Non-pigmented ciliary epithelial cell (primary cell): ENCODE measurements at regions not wholly inside any gene's neighbourhood (a gene's known extent, or its start where the extent isn't known, plus 50 kb on each side); places are given as distances from the start of the nearest gene placed in this dataset.
A peak's percentile ranks its signal among the peaks of the same experiment; 100 is the strongest.
"Not testable (repeated sequence)": the region's sequence is repeated elsewhere in the genome, so short reads cannot be mapped to it uniquely, and the experiment has no call there.

Experiments
- DNase-seq: peaks from one replicate; pipeline ENCODE4 v3.0.0-alpha.2; 2010; ENCODE audit warnings: low read depth

DNA sequence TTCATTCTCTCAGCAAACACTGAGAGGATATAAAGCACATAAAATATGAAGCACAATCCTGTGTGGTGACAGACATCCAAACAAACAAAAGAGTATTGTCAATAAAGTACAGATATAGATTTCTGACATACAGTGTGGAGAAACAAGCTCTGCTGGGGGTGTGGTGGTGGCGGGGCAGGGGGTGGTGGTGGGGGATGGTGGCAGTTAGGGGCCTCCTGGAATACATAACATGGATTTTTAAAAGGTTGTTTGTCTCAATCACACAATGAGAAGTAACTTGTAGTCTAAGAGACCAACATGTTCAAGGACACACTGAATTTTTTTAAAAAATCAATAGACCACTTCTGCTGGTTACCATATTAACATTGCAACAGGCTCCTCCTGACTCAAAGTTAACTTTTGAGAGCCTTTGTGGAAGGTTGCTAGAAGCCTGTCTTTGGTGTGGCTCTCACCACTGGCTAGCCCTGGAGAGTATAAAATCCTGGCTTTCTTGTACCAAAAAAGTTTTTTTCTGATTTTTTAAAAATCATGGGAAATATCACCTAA lies 1197.4 kb downstream of the SUCLG1 start:
- no peak for DNase-seq

GRCh38 chr2:83253848-83254247 lies 1205.2 kb downstream of the SUCLG1 start:
- no peak for DNase-seq

DNA sequence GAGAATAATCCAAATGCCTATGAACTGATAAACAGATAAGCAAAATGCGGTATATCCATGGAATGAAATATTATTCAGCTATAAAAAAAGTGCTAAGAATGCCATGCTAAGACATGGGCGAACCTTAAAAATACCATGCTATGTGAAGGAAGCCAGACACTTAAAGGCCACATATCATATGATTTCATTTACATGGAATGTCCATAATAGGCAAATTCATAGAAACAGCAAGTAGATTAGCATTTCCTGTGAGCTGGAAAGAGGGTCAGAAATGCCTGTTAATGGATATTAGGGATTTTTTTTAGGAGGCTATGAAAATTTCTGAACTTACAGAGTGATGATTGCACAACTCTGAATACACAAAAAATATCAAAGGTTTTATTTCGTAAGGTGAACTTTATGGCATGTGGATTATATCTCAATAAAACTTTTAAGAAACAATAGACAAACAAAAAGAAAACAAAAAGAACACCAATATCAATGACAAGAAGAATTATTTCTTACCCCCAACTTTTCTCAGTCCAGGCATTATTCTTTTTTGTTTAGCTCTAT lies 1207.7 kb downstream of the SUCLG1 start:
- DNase-seq, result no peak

DNA sequence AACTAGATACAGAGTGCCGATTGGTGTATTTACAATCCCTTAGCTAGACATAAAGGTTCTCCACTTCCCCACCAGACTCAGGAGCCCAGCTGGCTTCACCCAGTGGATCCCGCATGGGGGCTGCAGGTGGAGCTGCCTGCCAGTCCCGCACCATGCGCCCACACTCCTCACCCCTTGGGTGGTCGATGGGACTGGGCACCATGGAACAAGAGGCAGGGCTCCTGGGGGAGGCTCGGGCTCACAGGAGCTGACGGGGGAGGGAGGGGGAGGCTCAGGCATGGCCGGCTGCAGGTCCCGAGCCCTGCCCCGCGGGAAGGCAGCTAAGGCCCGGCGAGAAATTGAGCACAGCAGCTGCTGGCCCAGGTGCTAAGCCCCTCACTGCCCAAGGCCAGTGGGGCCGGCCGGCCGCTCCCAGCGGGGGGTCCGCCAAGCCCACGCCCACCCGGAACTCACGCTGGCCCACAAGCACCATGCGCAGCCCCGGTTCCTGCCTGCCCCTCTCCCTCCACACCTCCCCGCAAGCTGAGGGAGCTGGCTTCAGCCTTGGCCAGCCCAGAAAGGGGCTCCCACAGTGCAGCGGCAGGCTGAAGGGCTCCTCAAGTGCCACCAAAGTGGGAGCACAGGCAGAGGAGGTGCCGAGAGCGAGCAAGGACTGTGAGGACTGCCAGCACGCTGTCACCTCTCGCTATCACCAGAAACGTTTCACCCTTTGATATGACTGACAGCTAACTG lies 1213.1 kb downstream of the SUCLG1 start:
- DNase-seq, result not testable (repeated sequence)

GRCh38 chr2:83240611-83241010 lies 1218.5 kb downstream of the SUCLG1 start:
- DNase-seq, result no peak

- DNase-seq, result no peak
Observed at GRCh38 chr2:83238111-83238510, 1221.0 kb downstream of the SUCLG1 start.

GRCh38 chr2:83234246-83234645 lies 1224.8 kb downstream of the SUCLG1 start:
- no peak for DNase-seq

DNA sequence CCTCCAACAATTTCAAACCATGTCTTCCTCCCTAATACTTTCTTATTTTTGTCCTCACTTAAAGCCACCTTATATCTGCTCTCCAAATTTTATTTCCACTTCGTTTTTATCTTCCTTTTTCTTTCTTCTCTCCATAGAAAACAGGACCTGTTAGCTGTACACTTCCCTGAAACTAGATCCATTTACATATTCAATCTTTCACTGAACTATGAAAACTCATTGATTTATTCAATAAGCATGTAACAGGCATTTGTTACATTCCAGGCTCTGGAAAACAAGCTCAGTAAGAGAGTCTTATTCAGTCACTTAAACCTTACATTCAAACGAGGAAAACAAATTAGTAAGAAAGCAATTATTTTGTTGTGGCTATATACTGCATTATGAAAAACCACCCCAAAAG lies 1225.3 kb downstream of the SUCLG1 start:
- DNase-seq, result no peak

DNA sequence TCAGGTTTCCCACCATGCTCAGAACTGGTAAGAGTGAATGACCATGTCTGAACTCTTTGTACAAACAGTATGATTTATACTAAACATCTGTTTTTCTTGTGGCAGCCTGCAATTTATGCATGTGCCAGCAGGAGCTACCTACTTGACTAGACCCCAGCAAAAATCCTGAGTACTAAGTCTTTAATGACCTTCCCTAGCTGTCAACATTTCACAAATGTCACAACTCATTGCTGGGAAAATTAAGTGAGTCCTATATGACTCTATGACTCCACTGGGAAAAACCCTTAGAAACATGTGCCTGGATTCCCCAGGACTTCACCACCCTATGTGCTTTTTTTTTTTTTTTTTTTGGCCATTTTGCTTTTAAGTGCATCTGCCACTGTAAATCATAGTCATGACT lies 1225.8 kb downstream of the SUCLG1 start:
- DNase-seq, result no peak

- no peak for DNase-seq
Observed at GRCh38 chr2:83229443-83229842, 1229.6 kb downstream of the SUCLG1 start.

DNA sequence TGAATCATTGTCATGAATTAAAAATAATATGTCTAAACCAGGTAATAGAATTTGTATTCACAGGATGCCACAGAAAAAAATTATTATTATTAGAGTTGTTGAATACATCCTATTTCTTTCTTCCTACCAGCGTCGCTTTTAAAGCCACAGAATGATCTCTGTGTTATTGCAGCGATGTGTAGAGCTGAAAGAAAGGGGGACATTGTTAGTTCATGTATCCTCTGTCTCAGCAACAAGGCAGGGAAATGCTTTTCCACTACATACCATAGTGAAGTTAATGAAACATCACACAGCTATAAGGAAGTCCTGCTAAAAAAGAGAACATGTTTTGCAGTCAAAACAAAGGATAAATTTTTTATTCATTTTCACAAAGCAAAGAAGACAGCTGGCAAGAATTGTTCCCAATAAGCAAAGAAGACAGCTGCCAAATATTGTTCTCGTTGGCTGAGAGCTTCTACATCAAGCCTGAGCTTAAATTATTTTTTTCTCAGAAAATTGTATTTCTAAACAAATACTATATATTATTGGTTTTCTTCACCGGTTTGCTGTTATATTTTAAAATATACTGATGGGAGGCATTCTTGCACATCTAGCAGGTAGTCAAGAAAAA lies 1234.4 kb downstream of the SUCLG1 start:
- no peak for DNase-seq

- peak; percentile 4 for DNase-seq
Observed at GRCh38 chr2:83221258-83221657, 1237.8 kb downstream of the SUCLG1 start.

GRCh38 chr2:83217854-83218253 lies 1241.2 kb downstream of the SUCLG1 start:
- DNase-seq, result no peak

DNA sequence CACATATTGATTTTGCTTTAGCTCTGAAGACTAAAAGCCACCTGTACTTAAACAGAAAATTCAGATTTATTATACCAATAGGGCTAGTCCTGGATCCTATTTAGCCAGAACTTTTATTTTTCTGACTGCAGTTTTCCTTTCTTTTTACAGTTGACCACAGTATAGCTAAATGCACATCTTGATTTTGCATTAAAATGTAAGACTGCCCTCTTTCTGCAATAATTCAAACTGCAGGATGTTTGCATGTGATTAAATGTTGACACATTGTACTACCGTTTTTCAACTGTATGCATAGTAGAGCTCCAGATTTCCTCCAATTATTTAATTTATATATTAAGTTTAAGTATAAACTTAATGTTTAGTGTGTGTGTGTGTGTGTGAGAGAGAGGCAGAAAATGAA lies 1262.9 kb downstream of the SUCLG1 start:
- peak; percentile 22 for DNase-seq

DNA sequence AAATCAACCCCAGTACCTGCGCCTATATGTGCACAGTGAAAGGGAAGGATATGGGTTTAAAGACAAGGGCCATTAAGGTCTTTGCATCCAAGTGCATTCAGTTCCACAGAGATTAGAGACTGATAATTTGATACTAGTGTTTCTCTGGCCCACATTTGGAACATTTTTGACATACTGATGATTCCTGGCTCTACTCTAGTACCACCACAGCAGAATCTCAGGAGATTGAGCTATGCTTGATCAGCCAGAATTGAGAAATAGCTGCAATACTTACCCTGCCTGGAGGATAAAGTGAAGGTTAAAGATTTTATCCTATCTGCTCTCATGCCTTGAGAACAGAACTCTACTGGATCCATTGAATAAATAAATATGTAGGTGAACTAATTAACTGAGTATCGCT lies 1267.8 kb downstream of the SUCLG1 start:
- no peak for DNase-seq

DNA sequence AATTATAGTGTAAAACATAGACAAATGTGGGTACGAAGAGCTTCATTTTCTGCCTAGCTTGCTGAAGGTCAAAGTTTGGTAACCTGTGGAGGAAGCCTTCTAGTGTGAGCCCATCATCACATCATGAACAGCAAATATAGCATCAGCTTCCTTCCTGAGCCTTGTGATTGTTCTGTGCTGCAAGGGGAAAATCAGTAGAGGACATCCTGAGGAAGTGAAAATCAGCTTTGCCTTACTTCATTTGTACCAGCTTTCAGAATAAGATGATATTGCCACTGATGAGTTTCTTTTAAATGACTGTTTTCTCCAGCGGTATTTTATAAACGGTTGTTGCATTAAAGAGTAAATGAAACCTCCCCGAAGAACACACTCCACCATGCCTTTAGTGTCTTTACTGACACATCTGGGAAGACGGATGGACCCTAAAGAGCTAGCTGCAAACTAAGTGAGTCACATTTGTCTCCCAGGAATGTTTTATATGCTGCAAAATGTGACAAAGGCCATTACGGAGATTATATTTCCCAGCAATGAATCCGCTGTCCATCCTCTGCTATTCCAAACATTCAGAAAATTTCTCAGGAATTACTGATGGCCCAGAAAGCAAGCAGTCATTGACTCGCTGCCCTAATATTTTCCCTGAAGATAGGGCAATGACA lies 1272.8 kb downstream of the SUCLG1 start:
- no peak for DNase-seq

- not testable (repeated sequence) for DNase-seq
Observed at GRCh38 chr2:83180862-83181530, 1278.1 kb downstream of the SUCLG1 start.

GRCh38 chr2:83176539-83176938 lies 1282.5 kb downstream of the SUCLG1 start:
- no peak for DNase-seq

GRCh38 chr2:83172841-83173240 lies 1286.2 kb downstream of the SUCLG1 start:
- no peak for DNase-seq

- DNase-seq, result no peak
Observed at GRCh38 chr2:83168377-83168776, 1290.7 kb downstream of the SUCLG1 start.

DNA sequence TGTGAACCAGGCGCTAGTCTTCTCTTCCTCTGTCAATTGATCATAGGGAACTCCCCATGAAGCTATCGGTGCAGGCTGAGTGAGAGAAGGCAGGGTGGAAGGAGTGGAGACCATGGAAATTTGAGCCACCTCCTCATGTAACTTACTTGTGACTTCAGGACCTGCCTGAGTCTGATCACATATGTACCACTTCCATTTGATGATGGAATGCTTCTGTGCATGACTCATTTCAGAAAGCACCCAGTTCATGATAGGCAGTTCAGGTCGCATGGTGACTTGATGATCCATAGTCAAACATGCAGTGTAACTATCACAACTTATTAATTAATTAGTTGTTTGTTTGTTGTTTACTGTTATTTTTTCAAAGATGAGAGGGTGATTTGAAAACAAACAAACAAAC lies 1296.7 kb downstream of the SUCLG1 start:
- DNase-seq, result no peak

DNA sequence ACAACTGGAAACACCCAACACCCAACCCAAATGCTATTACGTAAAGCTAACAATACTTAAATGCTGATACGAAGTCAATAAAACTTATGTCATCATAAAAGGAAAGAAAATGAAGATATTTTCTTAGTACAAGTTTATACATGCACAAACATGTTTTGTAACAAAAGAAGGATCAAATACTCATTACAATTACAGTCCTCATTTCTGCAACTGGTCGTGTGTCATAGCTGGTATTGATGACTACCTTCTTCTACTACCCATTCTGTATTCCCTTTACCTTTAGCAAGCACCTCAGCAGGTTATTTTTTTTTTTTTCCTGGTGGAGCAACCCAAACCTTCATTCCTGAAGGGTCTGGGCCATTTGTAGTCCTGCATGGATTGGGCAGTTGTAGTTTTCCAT lies 1298.5 kb downstream of the SUCLG1 start:
- no peak for DNase-seq
